Esophagus squamous epithelium (tissue), 4 donors: ENCODE measurements at regions not wholly inside any gene's neighbourhood (a gene's known extent, or its start where the extent isn't known, plus 50 kb on each side); places are given as distances from the start of the nearest gene placed in this dataset.
A peak's percentile ranks its signal among the peaks of the same experiment; 100 is the strongest.

Experiments
- CTCF ChIP-seq, 6 experiments: fragments of 450-650 bp in 4 of 6; fragments of 200-600 bp in 2 of 6; sonication (generic) in 2 of 6; IDR thresholded peaks; one replicate each; pipeline ENCODE4 v1.5.1; 2016 to 2019; ENCODE audit warnings: antibody characterized with exemption in 6 of 6, mild to moderate bottlenecking in 4 of 6, moderate library complexity in 4 of 6
- POLR2A ChIP-seq, 4 donors: fragments of 450-650 bp; IDR thresholded peaks; one replicate each; pipeline ENCODE4 v1.6.1; 2017; ENCODE audit warnings: antibody characterized with exemption in 4 of 4, mild to moderate bottlenecking in 4 of 4, moderate library complexity in 3 of 4

- TF ChIP-seq CTCF (IDR thresholded peaks at IDR 0.05) (peak in 1 of 6 experiments; percentile 21), POLR2A (IDR thresholded peaks at IDR 0.05) (no peak)
Measured at GRCh38 chr3:23671851-23672589, 133.7 kb upstream of the UBE2E1 start.
